SK-N-MC (cell line): ENCODE measurements at regions not wholly inside any gene's neighbourhood (a gene's known extent, or its start where the extent isn't known, plus 50 kb on each side); places are given as distances from the start of the nearest gene placed in this dataset.
"Not testable (repeated sequence)": the region's sequence is repeated elsewhere in the genome, so short reads cannot be mapped to it uniquely, and the experiment has no call there.

Experiments
- DNase-seq: peaks from one replicate; pipeline ENCODE4 v3.0.0-alpha.2; 2011; ENCODE audit warnings: low read depth, low spot score
- H3K27ac ChIP-seq: fragments of 200-600 bp; sonication (generic); 2 replicates; pipeline ENCODE4 v1.5.1; 2016; ENCODE audit warnings: mixed run types
- H3K36me3 ChIP-seq: fragments of 200-600 bp; sonication (generic); 2 replicates; pipeline ENCODE4 v1.6.1; 2017; ENCODE audit warnings: antibody characterized with exemption, low read length, mixed read lengths; ENCODE audit not compliant: insufficient read depth
- H3K4me3 ChIP-seq: fragments of 200-600 bp; sonication (generic); 2 replicates; pipeline ENCODE4 v1.5.1; 2016
- H3K9ac ChIP-seq: fragments of 200-600 bp; sonication (generic); 2 replicates; pipeline ENCODE4 v1.8.0; 2017; ENCODE audit warnings: mixed run types, mixed read lengths; ENCODE audit not compliant: insufficient read length
- H3K9me3 ChIP-seq: fragments of 200-600 bp; sonication (generic); 2 replicates; pipeline ENCODE4 v1.6.1; 2017; ENCODE audit warnings: low read depth, mild to moderate bottlenecking, antibody characterized with exemption, low read length, moderate library complexity, mixed read lengths
- EZH2 ChIP-seq: fragments of 200-600 bp; sonication (generic); IDR thresholded peaks from one replicate; pipeline ENCODE4 v1.6.1; 2017; ENCODE audit warnings: antibody characterized with exemption
- FOXP2 ChIP-seq: optimal IDR thresholded peaks from 2 replicates; pipeline ENCODE3; 2011; ENCODE audit warnings: mild to moderate bottlenecking, moderate library complexity; ENCODE audit not compliant: insufficient read depth; ENCODE audit errors: extremely low read length, control extremely low read depth
- POLR2AphosphoS5 ChIP-seq: IDR thresholded peaks from 2 replicates; pipeline ENCODE4 v1.6.1; 2012; ENCODE audit warnings: mild to moderate bottlenecking, low read depth, low read length, borderline replicate concordance

- Histone ChIP-seq H3K36me3 (no peaks in the 10 kb centered on the region), H3K9ac (no peak overlapping the region), H3K9me3 (no peaks in the 10 kb centered on the region), H3K4me3 (no peak overlapping the region), H3K27ac (no peak overlapping the region)
- TF ChIP-seq EZH2: no peak
- TF ChIP-seq POLR2AphosphoS5: no peak
- TF ChIP-seq FOXP2: no peak
- no peak for DNase-seq
These were observed 322.8 kb downstream of the CD109 start for GRCh38 chr6:74018825-74019224.

GRCh38 chr6:74015427-74015826 lies 319.4 kb downstream of the CD109 start:
- no peaks in the 10 kb centered on the region for H3K36me3 ChIP-seq

GRCh38 chr6:74000666-74001490 lies 304.9 kb downstream of the CD109 start:
- no peak overlapping the region for H3K27ac ChIP-seq
- peak; percentile 20 for DNase-seq
- no peaks in the 10 kb centered on the region for H3K9me3 ChIP-seq
- H3K36me3 ChIP-seq: no peaks in the 10 kb centered on the region
- no peak overlapping the region for H3K4me3 ChIP-seq
- H3K9ac ChIP-seq: no peak overlapping the region
- TF ChIP-seq EZH2 (no peak), POLR2AphosphoS5 (no peak), FOXP2 (no peak)

More at GRCh38 chr6:74015427-74015826, 319.4 kb downstream of the CD109 start:
- Histone ChIP-seq H3K4me3 (no peak overlapping the region), H3K9me3 (no peaks in the 10 kb centered on the region), H3K9ac (no peak overlapping the region), H3K27ac (no peak overlapping the region)
- no peak for DNase-seq
- no peak for TF ChIP-seq FOXP2
- no peak for TF ChIP-seq EZH2
- TF ChIP-seq POLR2AphosphoS5: no peak

- H3K36me3 ChIP-seq, H3K9ac ChIP-seq, H3K4me3 ChIP-seq, H3K9me3 ChIP-seq, DNase-seq, H3K27ac ChIP-seq: not testable (repeated sequence)
These were observed 294.7 kb downstream of the CD109 start for GRCh38 chr6:73990609-73991238.

- no peak overlapping the region for H3K27ac ChIP-seq
- H3K9ac ChIP-seq: no peak overlapping the region
- DNase-seq: no peak
- no peaks in the 10 kb centered on the region for H3K36me3 ChIP-seq
- no peak overlapping the region for H3K4me3 ChIP-seq
- no peaks in the 10 kb centered on the region for H3K9me3 ChIP-seq
- no peak for TF ChIP-seq POLR2AphosphoS5
- no peak for TF ChIP-seq FOXP2
- TF ChIP-seq EZH2: no peak
These were observed 293.4 kb downstream of the CD109 start for GRCh38 chr6:73989428-73989827.

GRCh38 chr6:73985891-73986290 lies 289.9 kb downstream of the CD109 start:
- Histone ChIP-seq H3K9ac (no peak overlapping the region), H3K4me3 (no peak overlapping the region), H3K27ac (no peak overlapping the region), H3K36me3 (no peaks in the 10 kb centered on the region), H3K9me3 (no peaks in the 10 kb centered on the region)
- TF ChIP-seq POLR2AphosphoS5 (no peak), FOXP2 (no peak), EZH2 (no peak)
- DNase-seq: no peak

GRCh38 chr6:73984571-73985210 lies 288.7 kb downstream of the CD109 start:
- no peaks in the 10 kb centered on the region for H3K36me3 ChIP-seq
- no peak overlapping the region for H3K27ac ChIP-seq
- DNase-seq: no peak
- no peaks in the 10 kb centered on the region for H3K9me3 ChIP-seq
- no peak overlapping the region for H3K4me3 ChIP-seq
- TF ChIP-seq FOXP2: no peak
- TF ChIP-seq POLR2AphosphoS5: no peak
- TF ChIP-seq EZH2: no peak
- H3K9ac ChIP-seq: no peak overlapping the region

- no peak overlapping the region for H3K9ac ChIP-seq
- H3K27ac ChIP-seq: no peak overlapping the region
- TF ChIP-seq POLR2AphosphoS5 (no peak), FOXP2 (no peak), EZH2 (no peak)
- no peak overlapping the region for H3K4me3 ChIP-seq
- H3K36me3 ChIP-seq: no peaks in the 10 kb centered on the region
- no peaks in the 10 kb centered on the region for H3K9me3 ChIP-seq
- no peak for DNase-seq
These were observed 287.4 kb downstream of the CD109 start for GRCh38 chr6:73983367-73983766.

- Histone ChIP-seq H3K9me3 (no peaks in the 10 kb centered on the region), H3K27ac (no peak overlapping the region), H3K9ac (no peak overlapping the region), H3K4me3 (no peak overlapping the region), H3K36me3 (no peaks in the 10 kb centered on the region)
- no peak for TF ChIP-seq POLR2AphosphoS5
- no peak for TF ChIP-seq FOXP2
- no peak for DNase-seq
These were observed 284.1 kb downstream of the CD109 start for GRCh38 chr6:73980096-73980495.
